DMS 273 (cell line): ENCODE measurements at regions not wholly inside any gene's neighbourhood (a gene's known extent, or its start where the extent isn't known, plus 50 kb on each side); places are given as distances from the start of the nearest gene placed in this dataset.
"Not testable (repeated sequence)": the region's sequence is repeated elsewhere in the genome, so short reads cannot be mapped to it uniquely, and the experiment has no call there.

Source experiments
- DNase-seq: peaks from one replicate; lab custom pipeline; 2025; ENCODE audit not compliant: unreplicated experiment; lab: John Stamatoyannopoulos, UW

GRCh38 chr11:69572233-69572860 lies 68.6 kb upstream of the CCND1 start:
- DNase-seq: no peak

DNA sequence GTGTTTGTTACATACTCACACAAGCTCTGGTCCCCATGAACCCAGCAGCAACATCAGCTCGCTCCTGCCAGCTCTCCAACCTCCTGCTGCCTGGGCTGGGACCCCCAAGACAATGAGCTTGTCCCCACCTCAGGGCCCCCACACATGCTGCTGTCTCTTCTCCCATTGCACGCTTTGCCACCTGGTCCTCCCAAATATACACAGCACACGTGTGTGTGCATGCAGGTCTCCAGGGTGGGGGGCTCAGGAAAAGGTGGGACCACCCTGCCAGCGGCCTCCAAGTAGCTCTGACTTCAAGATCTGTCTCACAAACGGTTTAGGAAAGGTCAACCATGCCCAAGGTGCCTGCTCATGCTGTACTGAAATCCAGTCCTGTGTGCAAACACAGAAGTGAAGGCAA lies 68.1 kb upstream of the CCND1 start:
- DNase-seq: no peak

DNA sequence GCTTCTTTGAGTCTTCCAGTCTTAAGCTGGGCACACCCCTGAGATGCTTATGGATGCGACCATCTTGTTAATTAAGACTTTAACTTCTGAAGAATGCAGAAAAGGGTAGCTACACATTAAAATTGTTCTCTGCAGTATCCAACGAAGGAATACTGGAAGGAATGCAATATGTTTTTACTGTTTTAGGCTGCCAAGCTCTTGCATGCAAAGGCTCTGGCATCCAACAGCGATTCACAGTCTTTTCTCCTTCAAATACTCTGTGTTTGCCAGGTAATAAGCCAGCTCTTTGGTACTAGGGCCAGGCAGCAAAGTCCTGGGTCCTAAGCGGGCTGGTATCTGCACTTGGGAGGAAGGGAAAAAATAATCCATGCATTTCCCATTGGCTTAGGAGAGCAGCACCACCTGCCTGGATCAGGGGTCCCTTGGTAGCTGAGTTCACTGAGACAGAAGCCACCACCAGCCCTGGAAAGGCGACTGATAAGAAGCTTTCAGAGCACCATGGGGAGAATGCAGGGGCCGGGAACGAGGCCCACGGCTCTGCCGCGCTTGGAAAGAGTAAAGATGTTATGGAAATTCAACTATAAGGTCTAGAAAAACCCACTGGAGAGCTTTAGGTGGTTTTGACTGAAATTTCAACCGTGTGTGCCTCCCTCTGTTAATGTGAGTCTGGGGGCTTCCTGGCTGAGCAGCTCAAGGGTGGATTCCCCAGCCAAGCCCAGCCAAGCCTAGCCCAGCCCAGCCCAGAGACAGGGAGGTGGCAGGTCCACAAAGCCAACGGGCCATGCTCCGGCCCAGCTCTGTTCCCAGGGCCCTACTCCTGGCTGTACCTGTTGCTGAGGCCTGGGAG lies 67.0 kb upstream of the CCND1 start:
- no peak for DNase-seq

DNA sequence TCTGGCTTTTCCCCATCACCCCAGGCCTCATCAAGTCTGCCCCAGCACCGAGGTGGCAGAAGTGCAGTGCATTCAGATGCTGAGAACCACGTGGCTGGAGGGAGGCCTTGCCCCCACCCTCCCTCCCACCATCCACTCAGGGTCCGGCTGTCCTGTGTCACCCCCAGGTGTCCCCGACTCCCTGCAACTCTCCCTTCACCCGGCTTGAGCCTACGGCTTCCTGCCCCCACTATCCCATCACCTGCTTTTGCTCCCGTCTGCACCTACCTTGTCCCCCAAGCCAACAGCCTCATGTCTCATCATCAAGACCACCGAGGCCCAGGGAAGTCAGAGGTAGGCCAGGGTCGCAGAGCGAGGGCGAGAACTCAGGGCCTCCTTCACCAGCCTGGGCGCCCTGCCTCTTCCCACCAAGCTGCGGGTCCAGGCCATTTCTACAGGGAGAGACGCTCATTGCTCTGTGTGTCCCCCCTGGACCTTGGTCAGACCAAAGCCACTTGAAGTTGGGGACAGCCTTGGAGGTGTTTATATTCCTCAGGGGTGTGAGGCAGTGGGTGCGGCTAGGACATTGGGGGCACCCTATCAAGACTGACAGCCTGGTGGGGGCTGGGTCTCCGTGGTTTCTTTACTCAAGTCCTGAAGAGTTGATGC lies 66.2 kb upstream of the CCND1 start:
- no peak for DNase-seq

DNA sequence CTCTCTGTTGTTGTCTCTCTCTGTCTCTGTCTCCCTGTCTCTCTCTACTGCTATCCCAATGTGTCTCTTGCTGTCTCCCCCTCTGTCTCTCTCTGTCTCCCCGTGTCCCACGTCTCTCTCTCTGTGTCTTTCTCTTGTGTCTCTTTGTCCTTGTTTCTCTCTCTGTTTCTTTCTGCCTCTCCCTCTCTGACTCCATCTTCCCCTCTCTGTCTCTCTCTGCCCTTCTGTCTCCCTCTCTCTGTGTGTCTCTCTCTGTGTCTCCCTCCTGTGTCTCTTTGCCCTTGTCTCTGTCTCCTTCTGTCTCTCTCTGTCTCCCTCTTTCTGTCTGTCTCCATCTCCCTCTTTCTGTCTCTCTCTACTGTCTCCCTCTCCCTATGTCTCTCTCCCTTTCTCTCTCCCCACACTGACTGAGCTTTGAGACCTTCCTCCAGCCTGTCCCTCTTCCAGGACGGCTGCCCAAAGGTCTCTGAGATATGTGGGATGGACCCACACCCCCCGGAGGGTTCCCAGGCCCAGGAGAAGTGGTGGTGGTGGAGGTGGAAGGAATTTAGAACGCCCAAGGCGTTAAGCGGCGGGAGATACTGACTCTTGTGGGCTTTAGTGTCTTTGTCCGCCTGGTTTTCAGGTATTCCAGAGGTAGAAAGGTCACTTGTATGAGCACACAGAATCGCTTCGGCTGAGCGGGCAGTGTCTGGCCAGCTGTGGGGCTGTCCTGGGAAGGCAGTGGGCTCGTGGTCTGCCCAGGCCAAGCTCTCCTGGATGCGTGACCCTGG lies 65.5 kb upstream of the CCND1 start:
- no peak for DNase-seq

- no peak for DNase-seq
These were observed 64.7 kb upstream of the CCND1 start for GRCh38 chr11:69576069-69576782.

DNA sequence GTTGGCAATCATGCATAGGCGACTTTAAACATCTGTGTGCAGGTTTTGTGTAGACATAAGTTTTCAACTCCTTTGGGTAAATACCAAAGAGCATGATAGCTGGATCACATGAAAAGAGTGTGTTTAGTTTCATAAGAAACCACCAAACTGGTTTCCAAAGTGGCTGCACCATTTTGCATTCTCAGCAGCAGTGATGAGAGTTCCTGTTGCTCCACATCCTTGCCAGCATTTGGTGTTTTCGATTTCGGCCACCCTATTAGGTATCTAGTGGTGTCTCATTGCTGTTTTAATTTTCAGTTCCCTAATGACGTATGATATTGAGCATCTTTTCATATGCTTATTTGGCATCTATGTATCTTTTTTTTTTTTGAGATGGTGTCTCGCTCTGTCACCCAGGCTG lies 62.8 kb upstream of the CCND1 start:
- DNase-seq: no peak

DNA sequence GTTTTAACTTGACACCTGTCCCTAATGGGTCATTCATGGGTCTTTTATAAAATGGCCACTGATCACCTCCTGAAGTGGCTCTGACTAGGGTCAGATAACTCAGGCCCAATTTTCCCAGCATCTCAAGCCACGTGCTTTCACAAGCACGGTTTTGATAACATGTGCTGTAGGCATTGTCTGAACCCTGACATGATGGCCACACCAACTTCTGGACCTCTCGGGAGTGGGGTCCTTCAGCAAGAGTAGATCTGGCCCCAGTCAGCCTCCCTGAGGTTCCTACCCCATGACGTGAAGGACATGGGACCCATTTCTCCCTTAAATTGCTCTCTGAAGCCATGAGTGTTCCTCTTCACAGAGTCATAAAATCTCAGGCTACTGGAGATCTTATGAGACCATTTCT lies 60.4 kb upstream of the CCND1 start:
- no peak for DNase-seq

GRCh38 chr11:69582756-69583467 lies 58.0 kb upstream of the CCND1 start:
- no peak for DNase-seq

DNA sequence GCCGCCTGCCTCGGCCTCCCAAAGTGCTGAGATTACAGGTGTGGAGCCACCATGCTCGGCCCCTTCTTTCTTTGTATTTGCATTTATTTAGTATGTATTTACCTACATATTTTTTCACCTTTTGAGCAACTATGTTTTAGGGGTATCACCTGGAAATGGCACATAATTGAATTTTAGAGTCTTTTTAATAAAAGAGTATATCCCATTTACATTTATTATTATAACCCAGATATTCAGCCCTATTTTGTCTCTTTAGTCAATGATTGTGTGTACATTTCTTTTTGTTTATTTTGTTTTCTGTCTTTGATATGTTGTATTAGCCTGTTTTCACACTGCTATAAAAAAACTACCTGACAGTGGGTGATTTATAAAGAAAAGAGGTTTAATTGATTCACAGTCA lies 56.8 kb upstream of the CCND1 start:
- DNase-seq: no peak

- no peak for DNase-seq
These were observed 55.6 kb upstream of the CCND1 start for GRCh38 chr11:69585385-69585784.

DNA sequence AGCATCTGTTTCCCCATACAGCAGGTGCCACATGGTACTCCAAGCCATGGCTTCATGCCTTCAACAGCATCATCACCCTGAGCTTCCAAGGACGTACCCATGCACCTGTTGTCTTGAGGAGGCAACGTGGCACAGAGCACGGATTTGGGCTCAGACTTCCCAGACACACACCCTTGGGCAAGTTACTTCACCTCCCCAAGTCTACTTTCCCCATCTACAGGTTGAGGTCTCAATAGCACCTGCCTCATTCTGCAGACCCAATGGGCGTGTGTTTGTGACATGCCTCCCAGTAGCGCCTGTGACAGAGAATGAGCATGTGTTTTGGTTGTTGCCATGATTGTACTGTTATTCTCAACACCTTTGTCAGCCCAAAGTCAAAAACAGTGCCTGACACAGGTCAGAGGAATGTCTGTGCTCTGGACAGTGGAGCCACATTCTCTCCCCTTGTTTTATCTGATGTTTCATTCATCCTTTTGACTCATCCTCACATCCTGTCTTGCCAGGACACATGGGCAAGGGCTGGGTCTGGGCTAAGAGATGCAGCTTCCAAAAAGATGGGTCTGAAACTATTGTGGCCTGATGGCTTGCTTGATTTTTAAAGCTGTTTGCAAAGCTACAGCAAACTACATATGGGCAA lies 53.4 kb upstream of the CCND1 start:
- no peak for DNase-seq

DNA sequence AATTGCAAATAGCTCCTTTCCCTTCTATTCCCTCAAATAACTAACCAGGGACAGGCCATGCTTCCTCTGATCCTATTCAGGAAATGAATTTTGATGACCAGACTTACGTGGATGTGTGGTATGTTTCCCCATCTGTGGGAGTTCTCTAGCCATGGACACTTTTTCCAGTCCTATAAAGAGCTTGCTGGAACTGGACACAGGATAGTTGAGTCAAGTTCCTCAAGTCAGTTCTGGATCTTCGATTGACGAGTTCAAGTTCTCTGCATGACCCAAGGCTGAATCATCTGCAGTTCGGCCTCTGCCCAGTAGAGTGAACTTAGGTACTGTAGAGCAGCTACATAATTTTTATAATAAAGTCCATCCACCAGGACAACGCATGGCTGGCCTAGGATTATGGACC lies 52.7 kb upstream of the CCND1 start:
- no peak for DNase-seq

- not testable (repeated sequence) for DNase-seq
These were observed 50.9 kb upstream of the CCND1 start for GRCh38 chr11:69590088-69590487.
